GM21825 (cell line): ENCODE measurements at regions not wholly inside any gene's neighbourhood (a gene's known extent, or its start where the extent isn't known, plus 50 kb on each side); places are given as distances from the start of the nearest gene placed in this dataset.
"Not testable (repeated sequence)": the region's sequence is repeated elsewhere in the genome, so short reads cannot be mapped to it uniquely, and the experiment has no call there.

ENCODE experiments used
- ATAC-seq: cut with Tn5 transposase; IDR thresholded peaks from one replicate; pipeline ENCODE4 v1.9.1; 2021; ENCODE audit warnings: mild to moderate bottlenecking, moderate library complexity; ENCODE audit not compliant: unreplicated experiment

DNA sequence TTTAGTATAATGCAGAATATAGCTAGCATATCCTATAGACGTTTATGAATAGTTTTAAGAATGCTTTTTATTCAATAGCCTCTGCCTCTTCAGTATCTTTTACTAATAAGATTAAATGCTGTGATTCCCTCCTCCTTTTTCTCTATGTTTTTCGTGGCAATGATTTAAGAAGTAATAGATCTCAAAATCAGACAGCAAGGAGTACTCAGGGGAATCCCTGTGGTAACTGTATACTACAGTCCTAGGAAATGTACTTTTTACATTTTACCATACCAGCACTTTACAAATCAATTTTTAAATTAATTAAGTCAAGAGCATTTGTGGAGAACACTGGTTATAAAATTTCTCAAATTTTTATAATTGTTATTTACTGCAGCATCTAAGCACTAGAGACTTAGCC is 240.6 kb upstream of the CAND1 start:
- no peak for ATAC-seq

DNA sequence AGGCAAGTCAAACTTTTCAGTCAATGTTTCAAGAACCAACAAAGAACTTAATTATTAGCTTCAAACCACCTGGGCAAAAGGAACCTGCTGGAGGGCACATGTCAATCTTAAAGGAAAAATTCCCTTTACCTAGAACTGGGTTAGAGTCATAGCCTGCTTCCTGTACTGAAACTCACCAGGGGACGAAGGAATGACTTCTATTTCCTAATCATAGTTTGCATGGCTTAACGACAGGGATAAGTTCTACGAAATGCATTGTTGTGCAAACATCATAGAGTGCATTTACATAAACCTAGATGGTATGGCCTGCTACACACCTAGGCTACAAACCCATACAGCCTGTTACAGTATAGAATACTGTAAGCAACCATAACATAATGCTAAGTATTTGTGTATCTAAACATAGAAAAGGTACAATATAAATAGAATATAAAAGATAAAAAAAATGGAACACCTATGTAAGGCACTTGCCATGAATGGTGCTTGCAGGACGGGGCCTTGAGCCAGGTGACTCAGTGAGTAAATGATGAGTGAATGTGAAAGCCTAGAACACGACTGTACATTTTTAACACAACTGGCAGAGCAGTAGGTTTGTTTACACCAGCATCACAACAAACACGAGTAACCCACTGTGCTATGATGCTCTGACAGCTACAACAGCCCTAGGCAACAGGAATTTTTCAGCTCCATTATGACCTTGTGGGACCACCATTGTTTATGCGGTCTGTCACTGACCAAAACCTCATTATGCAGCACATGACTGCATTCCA is 234.9 kb upstream of the CAND1 start:
- ATAC-seq, result no peak

DNA sequence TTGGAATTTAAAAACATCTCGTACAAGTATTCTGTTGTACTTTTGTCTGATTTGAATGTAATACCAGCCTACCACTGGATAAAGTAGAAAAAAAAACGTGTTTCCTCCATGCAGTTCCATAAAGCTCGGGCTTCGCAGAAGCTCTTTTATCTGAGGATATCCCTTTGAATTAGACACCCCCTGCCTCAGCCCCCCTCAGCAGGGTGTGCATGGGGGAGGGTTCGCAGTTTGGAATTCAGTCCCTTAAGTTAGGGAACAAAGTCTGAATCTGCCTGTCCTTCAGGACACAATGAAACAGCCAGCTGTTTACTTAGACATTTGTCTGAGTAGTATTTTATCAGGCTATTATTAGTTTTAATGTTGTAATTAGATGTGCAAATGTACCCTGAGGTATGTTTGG is 234.0 kb upstream of the CAND1 start:
- no peak for ATAC-seq

DNA sequence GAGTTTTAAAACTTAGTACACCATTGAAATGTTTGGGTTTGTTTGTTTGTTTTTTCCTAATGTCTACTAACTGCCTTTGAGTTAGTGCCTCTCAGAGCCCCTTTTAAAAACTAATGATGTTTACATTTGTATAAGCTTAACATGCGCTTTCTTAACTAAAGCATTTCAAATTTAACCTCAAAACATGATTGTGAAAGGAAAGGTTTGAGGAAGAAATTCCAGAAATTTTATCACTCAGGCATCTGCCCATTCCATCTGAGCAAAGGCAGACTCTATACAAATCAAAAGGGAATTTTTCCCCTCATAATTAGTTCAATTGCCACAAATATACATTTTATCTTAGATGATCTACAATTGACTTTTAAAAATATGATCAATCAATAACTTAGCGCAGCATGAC is 230.7 kb upstream of the CAND1 start:
- no peak for ATAC-seq

DNA sequence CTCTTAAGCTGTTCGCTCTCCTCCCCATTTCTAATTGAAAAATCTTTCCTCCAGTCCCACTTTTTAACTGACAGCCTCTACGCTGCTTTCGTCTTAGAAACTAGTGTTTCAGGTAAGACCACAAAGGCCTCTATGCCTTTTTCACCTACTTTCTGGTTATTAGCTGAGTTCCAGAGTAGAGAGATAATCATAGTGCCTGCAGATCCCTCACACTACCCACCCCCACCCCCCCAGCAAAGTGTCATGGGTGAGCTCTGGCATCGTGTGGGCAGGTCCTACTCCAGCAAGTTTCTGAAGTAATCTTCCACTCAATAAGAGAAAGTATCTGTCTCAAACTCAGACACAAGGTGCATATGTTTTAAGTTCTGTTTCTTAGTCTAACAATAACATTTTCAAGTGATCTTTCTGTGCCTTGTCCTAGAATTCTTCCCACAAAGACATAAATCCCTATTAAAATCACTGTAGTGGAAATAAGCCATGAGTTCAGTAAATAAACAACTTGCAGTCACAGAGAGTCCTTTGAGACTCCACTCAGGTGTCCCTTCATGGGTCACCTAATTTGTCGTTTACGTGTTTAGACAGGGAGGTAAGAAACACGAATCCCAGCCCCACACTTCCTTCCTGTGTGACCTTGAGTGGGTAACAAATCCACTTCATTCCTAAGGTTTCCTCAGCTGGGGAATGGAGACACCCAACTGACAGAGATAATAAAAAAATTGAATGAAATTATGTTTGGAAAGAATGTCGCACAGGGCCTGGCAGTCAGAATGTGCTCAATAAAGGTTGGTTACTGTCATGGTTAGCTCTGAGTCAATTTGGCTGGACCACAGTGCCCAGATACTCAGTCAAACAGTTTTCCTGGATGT is 228.9 kb upstream of the CAND1 start:
- no peak for ATAC-seq

DNA sequence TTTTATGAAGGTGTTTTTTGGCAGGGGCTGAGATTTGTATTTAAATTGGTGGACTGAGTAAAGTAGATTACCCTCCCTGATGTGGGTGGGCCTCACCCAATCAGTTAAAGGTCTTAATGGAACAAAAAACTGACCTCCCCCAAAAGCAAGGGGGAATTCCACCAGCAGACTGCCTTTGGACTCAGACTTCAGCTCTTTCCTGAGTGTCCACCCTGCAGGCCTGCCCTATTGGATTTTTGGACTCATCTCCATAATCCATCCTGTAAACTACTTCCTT is 228.4 kb upstream of the CAND1 start:
- no peak for ATAC-seq

DNA sequence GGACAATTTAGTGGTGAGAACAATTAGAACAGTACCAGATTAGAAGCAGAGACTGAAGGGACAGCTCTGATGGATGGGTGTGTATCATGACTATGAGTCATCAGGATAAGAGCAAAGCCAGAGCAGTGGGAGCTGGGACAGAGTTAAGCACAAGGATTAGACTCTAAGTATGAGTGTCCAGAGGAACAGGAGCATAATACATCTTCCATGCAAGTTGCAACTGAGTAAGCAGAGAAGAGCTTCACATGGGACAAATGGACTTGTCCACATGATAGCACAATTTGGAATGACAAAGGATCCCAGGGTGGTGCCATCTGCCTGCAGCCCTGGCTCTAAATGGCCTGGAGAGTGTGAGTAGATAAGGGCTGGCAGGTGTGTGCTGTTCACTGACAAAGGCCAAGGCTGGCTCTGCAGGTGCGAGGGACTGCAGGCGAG is 226.4 kb upstream of the CAND1 start:
- ATAC-seq, result no peak

DNA sequence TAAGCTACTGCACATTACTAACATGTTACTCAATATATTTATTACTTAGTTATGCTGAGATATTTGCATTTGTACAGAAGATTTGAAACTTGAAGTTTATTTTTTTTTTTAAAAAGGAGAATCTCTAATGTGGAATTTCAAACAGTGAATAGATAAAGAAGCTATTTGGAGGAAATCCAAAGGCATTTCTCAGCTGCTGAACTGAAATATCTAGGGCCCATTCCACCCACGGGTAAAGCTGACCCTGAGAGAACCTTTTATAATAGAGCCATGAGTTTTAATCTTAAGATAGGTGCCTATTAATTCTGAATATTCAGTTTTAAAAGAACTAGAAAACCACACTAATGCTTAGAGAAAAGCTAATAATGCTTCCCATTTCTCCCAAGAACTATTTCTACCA is 225.4 kb upstream of the CAND1 start:
- ATAC-seq, result no peak

DNA sequence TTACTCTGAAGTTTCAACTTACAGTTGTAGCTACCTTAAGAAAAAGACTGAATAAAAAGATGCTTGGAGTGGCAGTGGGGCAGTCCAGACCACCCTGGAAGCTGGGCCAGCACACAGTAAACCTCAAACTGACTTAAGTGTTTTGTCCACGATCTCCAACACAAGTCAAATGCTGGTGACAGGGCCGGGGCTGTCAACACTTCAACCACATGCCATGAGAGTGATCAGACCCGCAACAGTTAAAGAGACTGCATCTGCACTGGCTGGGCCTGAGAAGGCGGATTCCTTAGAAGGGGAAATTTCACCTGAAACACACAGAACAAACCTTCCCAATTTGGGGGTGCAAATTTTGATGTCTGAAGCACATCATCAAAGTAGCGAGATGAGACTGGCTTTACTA is 223.5 kb upstream of the CAND1 start:
- no peak for ATAC-seq

DNA sequence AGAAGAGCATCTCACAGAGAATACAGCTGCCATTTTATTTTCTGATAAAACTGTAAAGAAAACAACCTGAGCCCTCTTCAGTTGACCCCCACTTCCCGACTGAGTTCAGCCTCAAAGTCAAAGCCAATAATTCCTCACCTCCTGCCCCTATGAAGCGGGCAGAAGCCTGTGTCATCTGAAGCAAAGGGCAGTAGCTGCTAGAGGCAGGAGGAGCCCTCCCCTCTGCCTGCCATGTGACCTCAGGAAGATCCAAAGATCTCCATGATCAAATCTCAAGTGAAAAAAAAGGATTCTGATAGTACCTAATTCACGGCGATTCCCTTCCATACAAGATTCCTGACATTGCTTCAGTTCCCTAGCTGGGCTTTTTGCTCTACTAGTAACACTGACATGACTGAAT is 223.1 kb upstream of the CAND1 start:
- ATAC-seq, result no peak

DNA sequence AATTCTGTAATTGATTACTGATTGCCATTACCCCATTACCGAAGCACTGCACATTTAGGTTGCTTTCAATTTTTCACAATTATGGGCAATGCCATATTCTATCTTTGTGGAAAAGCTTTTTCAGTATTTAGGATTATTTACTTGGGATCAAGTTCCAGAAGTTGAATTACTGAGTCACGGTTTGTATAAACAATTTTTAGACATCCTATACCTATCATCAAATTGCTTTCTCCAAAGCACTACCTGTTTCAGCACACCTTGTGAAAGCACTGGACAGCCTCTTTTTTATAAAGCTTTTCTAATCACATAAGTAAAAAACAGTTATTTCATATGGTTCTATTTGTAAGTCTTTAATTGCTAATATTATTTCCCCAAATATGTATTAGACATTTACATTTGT is 221.5 kb upstream of the CAND1 start:
- ATAC-seq, result no peak

DNA sequence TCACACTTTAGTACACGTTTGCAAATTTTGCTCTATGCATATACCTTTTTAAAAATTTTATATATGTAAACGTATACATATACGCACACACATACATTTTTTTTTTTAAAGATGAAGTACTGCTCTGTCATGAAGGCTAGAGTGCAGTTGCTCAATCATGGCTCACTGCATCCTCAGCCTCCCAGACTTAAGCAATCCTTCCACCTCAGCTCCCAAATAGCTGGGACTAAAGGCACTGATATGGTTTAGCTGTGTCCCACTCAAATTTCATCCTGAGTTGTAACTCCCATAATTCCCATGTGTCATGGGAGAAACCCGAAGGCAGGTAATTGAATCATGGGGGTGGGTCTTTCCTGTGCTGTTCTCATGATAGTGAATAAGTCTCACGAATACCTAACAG is 220.8 kb upstream of the CAND1 start:
- ATAC-seq, result no peak

DNA sequence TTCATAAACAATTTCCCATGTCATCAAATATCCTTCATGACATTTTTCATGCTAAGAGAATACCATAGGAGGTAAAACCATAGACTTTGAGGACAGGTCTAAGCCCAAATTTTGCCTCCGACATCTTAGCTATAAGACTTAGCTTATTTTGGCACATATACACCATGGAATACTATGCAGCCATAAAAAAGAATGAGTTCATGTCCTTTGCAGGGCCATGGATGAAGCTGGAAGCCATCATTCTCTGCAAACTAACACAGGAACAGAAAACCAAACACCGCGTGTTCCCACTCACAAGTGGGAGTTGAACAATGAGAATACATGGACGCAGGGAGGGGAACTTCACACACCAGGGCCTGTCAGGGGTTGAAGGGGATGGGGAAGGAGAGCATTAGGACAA is 220.0 kb upstream of the CAND1 start:
- ATAC-seq, result not testable (repeated sequence)

DNA sequence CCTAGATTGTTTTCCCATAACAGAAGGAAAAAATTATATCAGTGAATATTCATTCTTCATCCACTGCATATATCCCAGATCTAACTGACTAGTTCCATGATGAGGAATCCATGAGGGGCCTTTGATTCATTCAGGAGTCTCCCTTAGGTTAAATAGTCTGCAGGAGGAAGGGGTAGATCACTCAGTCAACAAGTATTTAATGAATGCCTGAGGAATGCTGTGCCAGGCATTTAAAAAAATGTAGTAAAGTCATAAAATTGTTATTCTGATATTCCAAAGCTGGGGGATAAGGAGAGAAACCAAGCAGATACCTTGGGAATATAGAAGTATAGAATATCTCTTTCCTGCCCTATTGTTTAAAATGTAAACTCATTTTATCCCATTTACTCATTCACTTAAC is 216.2 kb upstream of the CAND1 start:
- ATAC-seq, result no peak

DNA sequence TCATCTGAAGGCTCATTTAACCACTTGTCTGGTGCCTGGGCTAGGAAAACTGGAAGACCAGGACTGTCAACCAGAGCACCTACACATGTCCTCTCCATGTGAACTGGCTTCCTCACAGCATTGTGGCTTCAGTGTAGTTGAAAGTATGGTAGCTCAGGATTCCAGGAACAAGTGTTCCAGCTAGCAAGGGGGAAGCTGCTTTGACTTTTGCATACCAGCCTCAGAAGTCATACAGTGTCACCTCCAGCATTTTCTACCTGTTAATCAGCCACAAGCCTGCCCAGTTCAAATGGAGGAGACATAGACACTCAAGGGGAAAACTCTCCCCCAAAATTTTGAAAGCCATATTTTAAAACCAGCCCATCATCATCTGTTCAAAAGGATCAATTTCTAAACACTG is 212.8 kb upstream of the CAND1 start:
- ATAC-seq, result no peak

DNA sequence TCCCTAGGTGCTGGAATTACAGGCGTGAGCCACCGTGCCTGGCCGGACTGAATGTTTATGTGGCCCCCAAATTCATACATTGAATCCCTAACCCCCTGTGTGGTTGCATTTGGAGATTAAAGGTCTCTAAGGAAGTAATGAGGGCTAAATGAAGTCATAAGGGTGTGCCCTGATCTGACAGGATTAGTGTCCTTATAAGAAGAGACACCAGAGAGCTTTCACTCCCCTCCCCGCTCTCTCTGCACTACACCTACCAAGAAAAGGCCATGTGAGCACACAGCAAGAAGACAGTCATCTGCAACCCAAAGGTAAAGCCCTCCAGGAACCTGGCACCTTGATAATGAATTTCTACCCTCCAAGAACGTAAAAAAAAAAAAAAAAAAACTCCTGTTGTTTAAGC is 212.1 kb upstream of the CAND1 start:
- ATAC-seq, result no peak

DNA sequence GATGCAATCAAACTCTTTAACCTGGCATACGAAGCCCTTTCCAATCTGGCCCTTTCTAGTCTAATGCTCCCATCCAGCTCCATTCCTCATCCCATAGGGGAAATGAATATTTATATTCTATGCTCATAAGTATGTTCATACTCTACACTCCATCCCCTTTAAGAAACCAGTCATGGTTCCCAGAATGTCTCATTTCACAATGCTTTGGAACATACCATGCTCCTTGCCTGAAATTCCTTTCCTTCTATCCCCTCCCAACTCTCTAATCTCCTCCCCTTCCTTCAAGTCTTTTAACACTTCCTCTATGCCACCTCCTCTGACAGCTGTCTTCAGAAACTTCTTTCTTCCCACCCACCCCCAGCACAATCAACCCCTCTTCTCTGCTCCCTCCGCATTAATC is 207.0 kb upstream of the CAND1 start:
- ATAC-seq, result no peak

DNA sequence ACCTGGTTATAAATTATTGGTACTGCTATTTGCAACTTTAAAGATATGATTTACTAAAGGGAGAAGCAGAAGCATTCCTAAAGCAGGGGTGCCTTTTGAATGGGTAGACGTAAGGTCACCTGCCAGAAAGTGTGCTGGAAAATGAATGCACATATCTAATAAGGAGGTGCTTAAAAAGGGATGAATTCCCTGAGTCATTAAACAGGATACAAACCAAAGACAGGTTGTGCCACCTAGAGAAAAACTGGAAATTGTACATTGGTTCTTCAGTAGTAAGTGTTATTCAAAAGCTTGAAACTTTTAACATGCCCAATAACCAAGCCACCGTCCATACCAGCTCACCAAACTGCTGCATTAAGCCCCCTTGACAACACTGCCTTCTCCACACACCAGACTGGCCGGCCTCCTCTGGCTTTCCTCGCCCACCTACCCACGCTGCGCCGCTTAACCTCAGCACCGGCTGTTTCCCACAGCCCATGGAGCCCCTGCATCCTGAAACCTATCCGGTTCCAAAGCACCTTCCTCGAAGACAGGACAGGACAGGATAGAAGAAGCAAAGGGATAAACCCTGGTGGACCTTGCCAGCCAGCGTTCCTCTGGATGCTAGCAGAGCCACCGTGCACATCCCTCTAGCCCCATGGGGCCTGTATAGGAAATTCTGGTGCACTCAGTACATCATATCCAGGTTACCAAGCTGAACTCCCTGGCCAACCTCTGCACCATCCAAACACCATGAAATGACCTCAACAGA is 201.5 kb upstream of the CAND1 start:
- ATAC-seq, result no peak

DNA sequence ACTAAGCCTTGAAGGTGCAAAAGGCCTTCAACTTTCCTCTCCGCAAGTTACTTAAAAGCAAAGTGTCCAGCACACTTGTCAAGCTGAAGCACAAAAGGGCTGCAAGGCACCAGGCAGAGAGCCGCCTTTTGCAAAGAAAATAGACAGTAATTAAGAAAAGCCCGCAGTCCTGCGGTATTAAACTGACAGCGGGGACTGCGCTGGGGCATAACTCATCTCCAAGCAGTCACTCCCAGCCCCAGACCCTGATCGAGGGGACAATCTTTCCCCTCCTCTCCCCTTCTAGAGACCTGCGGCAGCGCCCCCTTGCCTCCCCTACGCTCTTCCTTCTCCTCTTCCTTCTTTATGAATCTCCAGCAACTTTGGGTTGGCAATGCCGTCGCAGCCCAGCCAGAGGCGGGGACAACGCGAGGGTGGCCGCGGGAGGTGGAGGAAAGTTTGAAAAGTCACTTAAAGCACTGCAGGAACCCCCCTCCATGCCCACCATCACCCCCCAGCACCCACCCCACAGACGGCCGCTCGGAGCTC is 200.9 kb upstream of the CAND1 start:
- no peak for ATAC-seq

DNA sequence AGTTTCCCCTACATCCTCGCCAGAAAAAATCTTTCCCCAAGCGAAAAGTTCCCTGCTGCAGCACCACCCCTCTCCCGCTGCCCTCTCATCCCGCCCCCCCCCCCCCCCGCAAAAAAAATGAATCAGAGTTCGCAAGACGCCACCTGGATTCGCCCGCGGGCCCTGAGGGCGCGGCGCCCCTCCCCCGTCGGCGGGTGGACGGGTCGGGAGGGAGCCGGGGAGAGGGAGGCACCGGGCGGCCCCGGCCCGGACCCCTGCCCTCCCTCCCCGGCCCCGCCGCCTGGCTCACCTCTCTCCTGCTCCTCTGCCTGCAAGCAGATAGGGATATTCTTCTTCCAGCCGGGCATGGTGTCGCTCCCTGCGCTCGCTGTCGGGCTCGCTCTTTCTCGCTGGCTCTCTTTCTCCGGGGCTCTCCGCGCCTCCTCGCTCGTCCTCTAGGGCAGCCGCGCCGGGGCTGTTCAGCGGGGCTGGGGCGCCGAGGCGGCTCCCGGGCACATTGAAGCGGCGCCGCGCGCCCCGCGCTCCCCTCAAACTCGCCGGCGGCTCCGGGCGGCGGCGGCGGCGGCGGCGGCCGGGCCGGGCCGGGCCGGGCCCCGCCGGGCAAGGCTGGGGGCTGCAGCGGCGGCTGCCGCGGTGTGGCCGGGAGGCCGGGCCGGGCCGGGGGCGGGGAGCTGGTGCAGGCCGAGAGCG is 200.3 kb upstream of the CAND1 start:
- no peak for ATAC-seq
